ENCODE measurements at regions not wholly inside any gene's neighbourhood (a gene's known extent, or its start where the extent isn't known, plus 50 kb on each side); places are given as distances from the start of the nearest gene placed in this dataset.

- H3K27ac ChIP-seq (ENCODE audit: low read depth, low read length), result no peak overlapping the region
- H3K79me2 ChIP-seq (ENCODE audit: insufficient read depth, low read length), result no peaks in the 10 kb centered on the region
- H3K27me3 ChIP-seq (ENCODE audit: insufficient read depth, low read length), result peaks cover 15% of the 10 kb centered on the region
- H3K4me1 ChIP-seq (ENCODE audit: insufficient read depth, low read length), result no peaks in the 10 kb centered on the region
- H3K4me3 ChIP-seq (ENCODE audit: insufficient read depth, low read length), result no peak overlapping the region
- no peaks in the 10 kb centered on the region for H3K36me3 ChIP-seq (ENCODE audit: insufficient read depth, low read length)
- DNase-seq (ENCODE audit: insufficient read length, low spot score, missing footprints), result no peak
- H4K20me1 ChIP-seq (ENCODE audit: insufficient read depth, low read length), result peaks cover 3% of the 10 kb centered on the region
- no peak overlapping the region for H2AFZ ChIP-seq (ENCODE audit: low read length)
- TF ChIP-seq CTCF (IDR thresholded peaks at IDR 0.05; ENCODE audit: extremely low read depth, low read depth, low read length), result no peak
- H3K4me2 ChIP-seq (ENCODE audit: insufficient read depth, low read length), result no peak overlapping the region
- H3K9me3 ChIP-seq (ENCODE audit: low read depth, low read length), result no peaks in the 10 kb centered on the region
Observed at GRCh38 chr1:22291494-22291893, 148.6 kb upstream of the WNT4 start.

- Histone ChIP-seq H2AFZ (ENCODE audit: low read length) (no peak overlapping the region), H4K20me1 (ENCODE audit: insufficient read depth, low read length) (peaks cover 3% of the 10 kb centered on the region), H3K36me3 (ENCODE audit: insufficient read depth, low read length) (no peaks in the 10 kb centered on the region), H3K4me1 (ENCODE audit: insufficient read depth, low read length) (no peaks in the 10 kb centered on the region), H3K27me3 (ENCODE audit: insufficient read depth, low read length) (peaks cover 22% of the 10 kb centered on the region), H3K9me3 (ENCODE audit: low read depth, low read length) (no peaks in the 10 kb centered on the region), H3K27ac (ENCODE audit: low read depth, low read length) (no peak overlapping the region), H3K79me2 (ENCODE audit: insufficient read depth, low read length) (no peaks in the 10 kb centered on the region), H3K4me3 (ENCODE audit: insufficient read depth, low read length) (no peak overlapping the region), H3K4me2 (ENCODE audit: insufficient read depth, low read length) (no peak overlapping the region)
- DNase-seq (ENCODE audit: insufficient read length, low spot score, missing footprints), result no peak
- TF ChIP-seq CTCF (IDR thresholded peaks at IDR 0.05; ENCODE audit: extremely low read depth, low read depth, low read length), result no peak
Observed at GRCh38 chr1:22292011-22292788, 149.3 kb upstream of the WNT4 start.

- no peaks in the 10 kb centered on the region for H3K9me3 ChIP-seq (ENCODE audit: low read depth, low read length)
- TF ChIP-seq CTCF (IDR thresholded peaks at IDR 0.05; ENCODE audit: extremely low read depth, low read depth, low read length), result no peak
- no peak overlapping the region for H3K4me3 ChIP-seq (ENCODE audit: insufficient read depth, low read length)
- no peaks in the 10 kb centered on the region for H3K4me1 ChIP-seq (ENCODE audit: insufficient read depth, low read length)
- peaks cover 3% of the 10 kb centered on the region for H4K20me1 ChIP-seq (ENCODE audit: insufficient read depth, low read length)
- no peak overlapping the region for H3K4me2 ChIP-seq (ENCODE audit: insufficient read depth, low read length)
- H3K36me3 ChIP-seq (ENCODE audit: insufficient read depth, low read length), result no peaks in the 10 kb centered on the region
- peaks cover 30% of the 10 kb centered on the region for H3K27me3 ChIP-seq (ENCODE audit: insufficient read depth, low read length)
- no peaks in the 10 kb centered on the region for H3K79me2 ChIP-seq (ENCODE audit: insufficient read depth, low read length)
- H2AFZ ChIP-seq (ENCODE audit: low read length), result no peak overlapping the region
- H3K27ac ChIP-seq (ENCODE audit: low read depth, low read length), result no peak overlapping the region
- no peak for DNase-seq (ENCODE audit: insufficient read length, low spot score, missing footprints)
Observed at GRCh38 chr1:22295396-22295795, 152.5 kb upstream of the WNT4 start.

GRCh38 chr1:22295856-22296255 lies 153.0 kb upstream of the WNT4 start:
- Histone ChIP-seq H3K79me2 (ENCODE audit: insufficient read depth, low read length) (no peaks in the 10 kb centered on the region), H4K20me1 (ENCODE audit: insufficient read depth, low read length) (peaks cover 3% of the 10 kb centered on the region), H3K4me1 (ENCODE audit: insufficient read depth, low read length) (no peaks in the 10 kb centered on the region), H3K27me3 (ENCODE audit: insufficient read depth, low read length) (peaks cover 30% of the 10 kb centered on the region), H3K4me2 (ENCODE audit: insufficient read depth, low read length) (no peak overlapping the region), H3K9me3 (ENCODE audit: low read depth, low read length) (no peaks in the 10 kb centered on the region), H3K4me3 (ENCODE audit: insufficient read depth, low read length) (no peak overlapping the region), H2AFZ (ENCODE audit: low read length) (no peak overlapping the region), H3K36me3 (ENCODE audit: insufficient read depth, low read length) (no peaks in the 10 kb centered on the region), H3K27ac (ENCODE audit: low read depth, low read length) (no peak overlapping the region)
- TF ChIP-seq CTCF (IDR thresholded peaks at IDR 0.05; ENCODE audit: extremely low read depth, low read depth, low read length), result no peak
- DNase-seq (ENCODE audit: insufficient read length, low spot score, missing footprints), result no peak

Data from osteoblast (primary cell).